GM23338 (cell line): ENCODE measurements at regions not wholly inside any gene's neighbourhood (a gene's known extent, or its start where the extent isn't known, plus 50 kb on each side); places are given as distances from the start of the nearest gene placed in this dataset.

Experiments used
- ATAC-seq: fragments of 200-7000 bp; cut with Tn5 transposase; 3 replicates; pipeline ENCODE4 v1.9.1; 2020
- DNase-seq: peaks from one replicate; pipeline ENCODE4 v3.0.0-alpha.2; 2015; ENCODE audit warnings: low spot score
- H2AFZ ChIP-seq: fragments of 200-600 bp; sonication (generic); 2 replicates; pipeline ENCODE4 v1.8.0; 2016; ENCODE audit warnings: antibody characterized with exemption, mild to moderate bottlenecking, moderate library complexity
- H3F3A ChIP-seq: fragments of 200-600 bp; sonication (generic); replicated peaks from 2 replicates; pipeline ENCODE4 v1.8.0; 2017; ENCODE audit warnings: antibody characterized with exemption, mixed run types, low read depth
- H3K27ac ChIP-seq: fragments of 200-600 bp; sonication (generic); 2 replicates; pipeline ENCODE4 v1.6.1; 2016; ENCODE audit warnings: low read depth
- H3K27me3 ChIP-seq: fragments of 200-600 bp; sonication (generic); 2 replicates; pipeline ENCODE4 v1.8.0; 2016; ENCODE audit warnings: mild to moderate bottlenecking, mixed run types, moderate library complexity; ENCODE audit not compliant: insufficient read depth
- H3K36me3 ChIP-seq: fragments of 200-600 bp; sonication (generic); 2 replicates; pipeline ENCODE4 v1.8.0; 2016; ENCODE audit warnings: mild to moderate bottlenecking; ENCODE audit not compliant: insufficient read depth
- H3K4me1 ChIP-seq: fragments of 200-600 bp; sonication (generic); 2 replicates; pipeline ENCODE4 v1.8.0; 2016; ENCODE audit warnings: mild to moderate bottlenecking, moderate library complexity; ENCODE audit not compliant: insufficient read depth
- H3K4me2 ChIP-seq: fragments of 200-600 bp; sonication (generic); 2 replicates; pipeline ENCODE4 v1.7.1; 2017; ENCODE audit warnings: mixed run types
- H3K4me3 ChIP-seq: fragments of 200-600 bp; sonication (generic); 2 replicates; pipeline ENCODE4 v1.6.1; 2016; ENCODE audit warnings: mixed run types
- H3K79me2 ChIP-seq: fragments of 200-600 bp; sonication (generic); replicated peaks from 2 replicates; pipeline ENCODE4 v1.8.0; 2017; ENCODE audit warnings: mild to moderate bottlenecking; ENCODE audit not compliant: insufficient read depth
- H3K9me2 ChIP-seq: fragments of 200-600 bp; sonication (generic); 2 replicates; pipeline ENCODE4 v1.8.0; 2017; ENCODE audit not compliant: insufficient read depth
- H4K20me1 ChIP-seq: fragments of 200-600 bp; sonication (generic); replicated peaks from 2 replicates; pipeline ENCODE4 v1.8.0; 2017; ENCODE audit warnings: mild to moderate bottlenecking; ENCODE audit not compliant: insufficient read depth
- H3K27ac Mint-ChIP-seq: 2 replicates; pipeline ENCODE4 v1.8.0; 2020; ENCODE audit warnings: inconsistent platforms, mild to moderate bottlenecking, moderate library complexity, mixed read lengths
- H3K27me3 Mint-ChIP-seq: 3 replicates; pipeline ENCODE4 v1.8.0; 2022; ENCODE audit warnings: low read depth, mild to moderate bottlenecking, moderate library complexity, mixed read lengths, inconsistent platforms; ENCODE audit not compliant: insufficient read depth, poor library complexity
- H3K36me3 Mint-ChIP-seq: 3 replicates; pipeline ENCODE4 v1.8.0; 2021; ENCODE audit warnings: low read depth, mild to moderate bottlenecking, inconsistent platforms, moderate library complexity, mixed read lengths
- H3K4me1 Mint-ChIP-seq: 3 replicates; pipeline ENCODE4 v1.8.0; 2020; ENCODE audit warnings: mild to moderate bottlenecking, inconsistent platforms, mixed read lengths
- H3K4me3 Mint-ChIP-seq: 3 replicates; pipeline ENCODE4 v1.8.0; 2021; ENCODE audit warnings: moderate library complexity, mild to moderate bottlenecking, inconsistent platforms, mixed read lengths
- H3K9me3 Mint-ChIP-seq: 3 replicates; pipeline ENCODE4 v1.8.0; 2020; ENCODE audit warnings: moderate library complexity, mild to moderate bottlenecking, inconsistent platforms, mixed read lengths
- CREB1 ChIP-seq: fragments of 250-450 bp; sonication (Bioruptor Pico); IDR thresholded peaks from 2 replicates; pipeline ENCODE4 v1.5.0; 2020; ENCODE audit warnings: low read depth, mild to moderate bottlenecking, moderate library complexity
- EZH2 ChIP-seq: fragments of 200-600 bp; sonication (generic); IDR thresholded peaks from one replicate; pipeline ENCODE4 v1.8.0; 2017; ENCODE audit warnings: antibody characterized with exemption, mild to moderate bottlenecking, low read depth; ENCODE audit not compliant: unreplicated experiment
- EZH2phosphoT487 ChIP-seq: fragments of 200-600 bp; sonication (generic); IDR thresholded peaks from one replicate; pipeline ENCODE4 v1.8.1; 2018; ENCODE audit warnings: antibody characterized with exemption; ENCODE audit not compliant: unreplicated experiment
- JUNB ChIP-seq: IDR thresholded peaks from one replicate; pipeline ENCODE4 v1.6.1; 2016; ENCODE audit warnings: antibody characterized with exemption; ENCODE audit not compliant: unreplicated experiment
- NANOG ChIP-seq: IDR thresholded peaks from 2 replicates; pipeline ENCODE4 v1.6.1; 2016; ENCODE audit warnings: antibody characterized with exemption, borderline replicate concordance
- POLR2AphosphoS5 ChIP-seq: IDR thresholded peaks from 2 replicates; pipeline ENCODE4 v1.6.1; 2016; ENCODE audit warnings: antibody characterized with exemption, low read depth
- STAT1 ChIP-seq: IDR thresholded peaks from one replicate; pipeline ENCODE4 v1.6.1; 2016; ENCODE audit warnings: antibody characterized with exemption; ENCODE audit not compliant: unreplicated experiment
- ZNF114 ChIP-seq: fragments of 250-450 bp; sonication (Bioruptor Pico); IDR thresholded peaks from 2 replicates; pipeline ENCODE4 v1.5.0; 2020; ENCODE audit warnings: mild to moderate bottlenecking, moderate library complexity
- ZNF331 ChIP-seq: fragments of 250-450 bp; sonication (Bioruptor Pico); IDR thresholded peaks from 2 replicates; pipeline ENCODE4 v1.5.0; 2020; ENCODE audit warnings: low read depth, mild to moderate bottlenecking, moderate library complexity
- ZNF462 ChIP-seq: fragments of 250-450 bp; sonication (Bioruptor Pico); IDR thresholded peaks from 2 replicates; pipeline ENCODE4 v1.5.0; 2020; ENCODE audit warnings: mild to moderate bottlenecking, moderate library complexity
- TF ChIP-seq, protein P1 (sequence below): IDR thresholded peaks from 2 replicates; pipeline ENCODE4 v1.6.1; 2016; ENCODE audit warnings: antibody characterized with exemption

- TF ChIP-seq ZNF462 (CRISPR knock-in tag) (no peak), ZNF114 (CRISPR knock-in tag) (no peak), EZH2 (no peak), POLR2AphosphoS5 (no peak), CREB1 (no peak), EZH2phosphoT487 (no peak), ZNF331 (no peak), NANOG (no peak)
- TF ChIP-seq, protein P1, sequence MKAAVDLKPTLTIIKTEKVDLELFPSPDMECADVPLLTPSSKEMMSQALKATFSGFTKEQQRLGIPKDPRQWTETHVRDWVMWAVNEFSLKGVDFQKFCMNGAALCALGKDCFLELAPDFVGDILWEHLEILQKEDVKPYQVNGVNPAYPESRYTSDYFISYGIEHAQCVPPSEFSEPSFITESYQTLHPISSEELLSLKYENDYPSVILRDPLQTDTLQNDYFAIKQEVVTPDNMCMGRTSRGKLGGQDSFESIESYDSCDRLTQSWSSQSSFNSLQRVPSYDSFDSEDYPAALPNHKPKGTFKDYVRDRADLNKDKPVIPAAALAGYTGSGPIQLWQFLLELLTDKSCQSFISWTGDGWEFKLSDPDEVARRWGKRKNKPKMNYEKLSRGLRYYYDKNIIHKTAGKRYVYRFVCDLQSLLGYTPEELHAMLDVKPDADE, result no peak
Measured at GRCh38 chr5:139741823-139742172, 53.8 kb upstream of the PSD2 start (continued).

GRCh38 chr5:139742173-139742903 lies 53.3 kb upstream of the PSD2 start:
- H4K20me1 ChIP-seq, result no peaks in the 10 kb centered on the region
- peaks cover 34% of the 10 kb centered on the region for H3K27me3 Mint-ChIP-seq
- H3K9me3 Mint-ChIP-seq, result no peaks in the 10 kb centered on the region
- peaks cover 59% of the 10 kb centered on the region for H3K4me1 Mint-ChIP-seq
- no peak overlapping the region for H3K27ac Mint-ChIP-seq
- H3K27ac ChIP-seq, result no peak overlapping the region
- no peak overlapping the region for H3K4me2 ChIP-seq
- H3K4me3 Mint-ChIP-seq, result no peak overlapping the region; the same call in 2 of the 3 replicates
- no peaks in the 10 kb centered on the region for H3K36me3 ChIP-seq
- peaks cover 19% of the 10 kb centered on the region; the same call in 1 of the 2 replicates for H3K4me1 ChIP-seq
- no peak overlapping the region for H2AFZ ChIP-seq
- no peak for DNase-seq
- H3K9me2 ChIP-seq, result no peaks in the 10 kb centered on the region
- no peaks in the 10 kb centered on the region for H3K79me2 ChIP-seq
- no peak for ATAC-seq
- peaks cover 19% of the 10 kb centered on the region for H3K27me3 ChIP-seq
- no peak overlapping the region for H3K4me3 ChIP-seq
- H3F3A ChIP-seq, result 0 out of 2 replicates have a peak, but pooled peaks cover 12% of the 10 kb centered on the region
- H3K36me3 Mint-ChIP-seq, result no peaks in the 10 kb centered on the region; the same call in 2 of the 3 replicates
- TF ChIP-seq STAT1 (no peak), POLR2AphosphoS5 (no peak), JUNB (no peak), ZNF114 (CRISPR knock-in tag) (no peak)
